ENCODE measurements at regions not wholly inside any gene's neighbourhood (a gene's known extent, or its start where the extent isn't known, plus 50 kb on each side); places are given as distances from the start of the nearest gene placed in this dataset.

DNA sequence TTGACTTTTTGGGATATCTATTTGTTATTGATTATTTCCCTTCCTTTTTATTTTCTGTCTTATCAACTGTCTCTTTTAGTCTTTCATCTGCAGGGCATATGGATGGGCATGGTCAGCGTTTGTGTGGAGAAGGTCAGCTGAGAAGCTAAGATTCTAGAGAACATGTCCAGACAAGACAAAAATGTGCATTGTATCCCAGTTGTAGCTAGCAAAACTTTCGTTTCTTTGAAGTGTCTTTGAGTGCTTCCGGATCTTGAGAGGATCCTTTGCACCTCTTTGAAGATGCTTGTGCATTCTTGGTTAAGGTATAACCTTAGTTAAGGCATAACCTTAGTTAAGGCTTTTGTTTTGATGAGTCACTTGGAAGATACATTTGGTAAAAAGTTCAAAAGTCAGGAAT lies 329.9 kb upstream of the LRRC4C start:
- Histone ChIP-seq H3K9me1 (replicated peaks; ENCODE audit: control insufficient read depth, extremely low read depth, insufficient read depth, low read length) (no peaks in the 10 kb centered on the region), H3K27me3 (ENCODE audit: control insufficient read depth in 2 of 2, insufficient read depth in 2 of 2, low read length in 2 of 2) (no peaks in the 10 kb centered on the region), H4K20me1 (replicated peaks; ENCODE audit: control insufficient read depth, extremely low read depth, insufficient read depth, low read length) (no peaks in the 10 kb centered on the region), H3K27ac (ENCODE audit: insufficient read depth, low read depth, low read length) (no peak overlapping the region), H3K4me2 (ENCODE audit: insufficient read depth, low read length) (no peak overlapping the region), H3K4me3 (replicated peaks in 1 of 3; ENCODE audit: insufficient read depth in 1 of 3, low read depth in 1 of 3, low read length in 3 of 3) (no peak overlapping the region), H3K9ac (replicated peaks; ENCODE audit: extremely low read depth, insufficient read depth, low read length) (no peak overlapping the region), H2AFZ (ENCODE audit: low read depth, low read length) (no peak overlapping the region), H3K36me3 (ENCODE audit: control insufficient read depth in 2 of 2, extremely low read depth in 1 of 2, insufficient read depth in 2 of 2, low read length in 2 of 2) (no peaks in the 10 kb centered on the region), H3K9me3 (replicated peaks; ENCODE audit: control insufficient read depth, insufficient read depth, low read length) (no peaks in the 10 kb centered on the region), H3K79me2 (ENCODE audit: control insufficient read depth, insufficient read depth, low read length) (no peaks in the 10 kb centered on the region), H3K4me1 (ENCODE audit: control insufficient read depth, extremely low read depth, insufficient read depth, low read length) (no peaks in the 10 kb centered on the region)
- FAIRE-seq (no peak), DNase-seq (ENCODE audit: low read depth, low spot score) (no peak)
- intact Hi-C loops (cut with micrococcal nuclease), result no loop called here
- ChIA-PET POLR2A (no interaction called here), CTCF (no interaction called here)
- dilution Hi-C loops (cut with MboI; ENCODE audit: extremely low pct_ligation_motif_present, low sequenced_read_pairs), result no loop called here
- TF ChIP-seq POLR2AphosphoS5 (IDR thresholded peaks at IDR 0.05; ENCODE audit: insufficient read depth, low read depth, low read length) (no peak), JUN (IDR thresholded peaks at IDR 0.05; ENCODE audit: borderline replicate concordance, insufficient read depth, insufficient read length, low read depth) (no peak), EZH2 (IDR thresholded peaks at IDR 0.05; ENCODE audit: borderline replicate concordance, low read depth, low read length, severe bottlenecking) (no peak), GATA2 (IDR thresholded peaks at IDR 0.05; ENCODE audit: insufficient read depth, insufficient read length, low read depth, low read length) (no peak), POLR2A (IDR thresholded peaks at IDR 0.05; ENCODE audit: low read depth, low read length) (no peak), MYC (IDR thresholded peaks at IDR 0.05; ENCODE audit: low read depth, low read length) (no peak), FOS (IDR thresholded peaks at IDR 0.05; ENCODE audit: borderline replicate concordance, insufficient read depth, low read length) (no peak)
- TF ChIP-seq, protein P1, sequence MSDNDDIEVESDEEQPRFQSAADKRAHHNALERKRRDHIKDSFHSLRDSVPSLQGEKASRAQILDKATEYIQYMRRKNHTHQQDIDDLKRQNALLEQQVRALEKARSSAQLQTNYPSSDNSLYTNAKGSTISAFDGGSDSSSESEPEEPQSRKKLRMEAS (IDR thresholded peaks at IDR 0.05; ENCODE audit: insufficient read depth, insufficient read length), result no peak
- no TSS peak for BruUV-seq (replicated peaks)

DNA sequence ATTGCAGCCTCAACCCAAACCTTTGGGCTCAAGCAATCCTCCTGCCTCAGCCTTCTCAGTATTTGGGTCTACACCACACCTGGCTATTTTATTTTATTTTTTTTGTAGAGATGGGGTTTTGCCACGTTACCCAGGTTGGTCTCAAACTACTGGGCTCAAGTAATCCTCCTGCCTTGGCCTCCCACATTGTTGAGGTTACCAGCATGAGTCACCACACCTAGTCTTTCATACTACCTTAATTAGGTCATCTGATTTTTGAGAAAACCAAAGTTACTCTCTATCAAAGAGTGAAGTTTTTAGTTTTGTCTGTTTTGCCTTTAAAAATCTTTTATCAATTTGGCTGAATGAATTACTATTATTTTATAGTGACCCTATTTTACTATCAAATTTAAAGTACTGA lies 335.6 kb upstream of the LRRC4C start:
- no peak overlapping the region for H2AFZ ChIP-seq (ENCODE audit: low read depth, low read length)
- dilution Hi-C loops (cut with MboI; ENCODE audit: extremely low pct_ligation_motif_present, low sequenced_read_pairs), result no loop called here
- DNase-seq (ENCODE audit: low read depth, low spot score) (no peak), FAIRE-seq (no peak)
- TF ChIP-seq GATA2 (IDR thresholded peaks at IDR 0.05; ENCODE audit: insufficient read depth, insufficient read length, low read depth, low read length), result no peak
- TF ChIP-seq, protein P2, sequence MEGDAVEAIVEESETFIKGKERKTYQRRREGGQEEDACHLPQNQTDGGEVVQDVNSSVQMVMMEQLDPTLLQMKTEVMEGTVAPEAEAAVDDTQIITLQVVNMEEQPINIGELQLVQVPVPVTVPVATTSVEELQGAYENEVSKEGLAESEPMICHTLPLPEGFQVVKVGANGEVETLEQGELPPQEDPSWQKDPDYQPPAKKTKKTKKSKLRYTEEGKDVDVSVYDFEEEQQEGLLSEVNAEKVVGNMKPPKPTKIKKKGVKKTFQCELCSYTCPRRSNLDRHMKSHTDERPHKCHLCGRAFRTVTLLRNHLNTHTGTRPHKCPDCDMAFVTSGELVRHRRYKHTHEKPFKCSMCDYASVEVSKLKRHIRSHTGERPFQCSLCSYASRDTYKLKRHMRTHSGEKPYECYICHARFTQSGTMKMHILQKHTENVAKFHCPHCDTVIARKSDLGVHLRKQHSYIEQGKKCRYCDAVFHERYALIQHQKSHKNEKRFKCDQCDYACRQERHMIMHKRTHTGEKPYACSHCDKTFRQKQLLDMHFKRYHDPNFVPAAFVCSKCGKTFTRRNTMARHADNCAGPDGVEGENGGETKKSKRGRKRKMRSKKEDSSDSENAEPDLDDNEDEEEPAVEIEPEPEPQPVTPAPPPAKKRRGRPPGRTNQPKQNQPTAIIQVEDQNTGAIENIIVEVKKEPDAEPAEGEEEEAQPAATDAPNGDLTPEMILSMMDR (IDR thresholded peaks at IDR 0.05; ENCODE audit: extremely low read depth in 1 of 2, insufficient read depth in 1 of 2, low read depth in 1 of 2, low read length in 2 of 2), result no peak
- TF ChIP-seq, protein P1 (IDR thresholded peaks at IDR 0.05; ENCODE audit: insufficient read depth, insufficient read length), result no peak
- no peak for TF ChIP-seq FOS (IDR thresholded peaks at IDR 0.05; ENCODE audit: borderline replicate concordance, insufficient read depth, low read length)
- no peak for TF ChIP-seq MYC (IDR thresholded peaks at IDR 0.05; ENCODE audit: low read depth, low read length)
- no peak for TF ChIP-seq EZH2 (IDR thresholded peaks at IDR 0.05; ENCODE audit: borderline replicate concordance, low read depth, low read length, severe bottlenecking)
- no peak for TF ChIP-seq JUN (IDR thresholded peaks at IDR 0.05; ENCODE audit: borderline replicate concordance, insufficient read depth, insufficient read length, low read depth)
- H3K27ac ChIP-seq (ENCODE audit: insufficient read depth, low read depth, low read length), result no peak overlapping the region
- no peaks in the 10 kb centered on the region for H3K4me1 ChIP-seq (ENCODE audit: control insufficient read depth, extremely low read depth, insufficient read depth, low read length)
- ChIA-PET POLR2A (no interaction called here), CTCF (no interaction called here)
- H3K36me3 ChIP-seq (ENCODE audit: control insufficient read depth in 2 of 2, extremely low read depth in 1 of 2, insufficient read depth in 2 of 2, low read length in 2 of 2), result no peaks in the 10 kb centered on the region
- no peaks in the 10 kb centered on the region for H3K79me2 ChIP-seq (ENCODE audit: control insufficient read depth, insufficient read depth, low read length)
- BruUV-seq (replicated peaks), result no TSS peak
- no peaks in the 10 kb centered on the region for H4K20me1 ChIP-seq (replicated peaks; ENCODE audit: control insufficient read depth, extremely low read depth, insufficient read depth, low read length)
- intact Hi-C loops (cut with micrococcal nuclease), result no loop called here
- no peaks in the 10 kb centered on the region for H3K9me1 ChIP-seq (replicated peaks; ENCODE audit: control insufficient read depth, extremely low read depth, insufficient read depth, low read length)
- H3K9ac ChIP-seq (replicated peaks; ENCODE audit: extremely low read depth, insufficient read depth, low read length), result no peak overlapping the region
- H3K4me3 ChIP-seq (replicated peaks in 1 of 3; ENCODE audit: insufficient read depth in 1 of 3, low read depth in 1 of 3, low read length in 3 of 3), result no peak overlapping the region
- H3K4me2 ChIP-seq (ENCODE audit: insufficient read depth, low read length), result no peak overlapping the region
- H3K27me3 ChIP-seq (ENCODE audit: control insufficient read depth in 2 of 2, insufficient read depth in 2 of 2, low read length in 2 of 2), result no peaks in the 10 kb centered on the region
- no peaks in the 10 kb centered on the region for H3K9me3 ChIP-seq (replicated peaks; ENCODE audit: control insufficient read depth, insufficient read depth, low read length)

Measured in endothelial cell of umbilical vein (primary cell).